OCI-LY3 (cell line): ENCODE measurements at regions not wholly inside any gene's neighbourhood (a gene's known extent, or its start where the extent isn't known, plus 50 kb on each side); places are given as distances from the start of the nearest gene placed in this dataset.

Experiments used
- EZH2phosphoT487 ChIP-seq: fragments of 200-600 bp; shearing (Covaris generic); IDR thresholded peaks from 2 replicates; pipeline ENCODE4 v1.6.1; 2018; ENCODE audit warnings: antibody characterized with exemption, mixed run types, low read depth
- TF ChIP-seq, protein P1 (sequence below): fragments of 200-600, 300-600 bp; sonication (generic); IDR thresholded peaks from 2 replicates; pipeline ENCODE4 v1.5.1; 2014; ENCODE audit warnings: antibody characterized with exemption, low read length, low read depth

DNA sequence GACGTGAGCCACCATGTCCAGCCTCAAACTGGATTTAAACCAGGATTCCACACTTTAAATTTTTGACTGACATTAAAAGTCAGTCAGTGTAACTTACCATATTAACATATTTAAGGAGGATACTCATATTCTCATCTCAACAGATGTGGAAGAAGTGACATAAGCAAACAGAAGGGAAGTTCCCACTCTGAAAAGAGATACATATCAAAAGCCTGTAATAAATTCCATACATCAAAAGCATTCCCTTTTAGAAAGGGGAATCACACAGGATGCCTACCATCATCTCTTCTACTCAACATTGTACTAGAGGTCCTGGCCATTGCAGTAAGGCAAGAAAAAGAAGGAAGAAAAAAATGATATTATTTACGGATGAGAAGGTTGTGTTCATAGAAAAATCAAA, 618.2 kb upstream of the DIPK2B start:
- TF ChIP-seq, protein P1, sequence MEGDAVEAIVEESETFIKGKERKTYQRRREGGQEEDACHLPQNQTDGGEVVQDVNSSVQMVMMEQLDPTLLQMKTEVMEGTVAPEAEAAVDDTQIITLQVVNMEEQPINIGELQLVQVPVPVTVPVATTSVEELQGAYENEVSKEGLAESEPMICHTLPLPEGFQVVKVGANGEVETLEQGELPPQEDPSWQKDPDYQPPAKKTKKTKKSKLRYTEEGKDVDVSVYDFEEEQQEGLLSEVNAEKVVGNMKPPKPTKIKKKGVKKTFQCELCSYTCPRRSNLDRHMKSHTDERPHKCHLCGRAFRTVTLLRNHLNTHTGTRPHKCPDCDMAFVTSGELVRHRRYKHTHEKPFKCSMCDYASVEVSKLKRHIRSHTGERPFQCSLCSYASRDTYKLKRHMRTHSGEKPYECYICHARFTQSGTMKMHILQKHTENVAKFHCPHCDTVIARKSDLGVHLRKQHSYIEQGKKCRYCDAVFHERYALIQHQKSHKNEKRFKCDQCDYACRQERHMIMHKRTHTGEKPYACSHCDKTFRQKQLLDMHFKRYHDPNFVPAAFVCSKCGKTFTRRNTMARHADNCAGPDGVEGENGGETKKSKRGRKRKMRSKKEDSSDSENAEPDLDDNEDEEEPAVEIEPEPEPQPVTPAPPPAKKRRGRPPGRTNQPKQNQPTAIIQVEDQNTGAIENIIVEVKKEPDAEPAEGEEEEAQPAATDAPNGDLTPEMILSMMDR: no peak
- TF ChIP-seq EZH2phosphoT487: no peak
